Dedifferentiated amniotic fluid mesenchymal stem cell (primary cell): ENCODE measurements at regions not wholly inside any gene's neighbourhood (a gene's known extent, or its start where the extent isn't known, plus 50 kb on each side); places are given as distances from the start of the nearest gene placed in this dataset.
A peak's percentile ranks its signal among the peaks of the same experiment; 100 is the strongest.
"Not testable (repeated sequence)": the region's sequence is repeated elsewhere in the genome, so short reads cannot be mapped to it uniquely, and the experiment has no call there.

ENCODE experiments used
- DNase-seq: peaks from one replicate; pipeline ENCODE4 v3.0.0-alpha.2; 2016; ENCODE audit errors: extremely low spot score

GRCh38 chr4:123216946-123217345, 179.6 kb upstream of the SPRY1 start:
- DNase-seq = no peak

GRCh38 chr4:123217664-123218063, 178.9 kb upstream of the SPRY1 start:
- no peak for DNase-seq

- peak; percentile 7 for DNase-seq
Measured at GRCh38 chr4:123218981-123219380, 177.6 kb upstream of the SPRY1 start.

- DNase-seq = no peak
Measured at GRCh38 chr4:123229286-123229685, 167.3 kb upstream of the SPRY1 start.

GRCh38 chr4:123230061-123230460, 166.5 kb upstream of the SPRY1 start:
- no peak for DNase-seq

- DNase-seq = no peak
Measured at GRCh38 chr4:123232439-123232838, 164.2 kb upstream of the SPRY1 start.

GRCh38 chr4:123233136-123233768, 163.3 kb upstream of the SPRY1 start:
- no peak for DNase-seq

- DNase-seq = no peak
Measured at GRCh38 chr4:123234955-123235354, 161.6 kb upstream of the SPRY1 start.

GRCh38 chr4:123235431-123235830, 161.2 kb upstream of the SPRY1 start:
- peak; percentile 31 for DNase-seq

- DNase-seq = no peak
Measured at GRCh38 chr4:123236606-123237005, 160.0 kb upstream of the SPRY1 start.

- DNase-seq = not testable (repeated sequence)
Measured at GRCh38 chr4:123240286-123240685, 156.3 kb upstream of the SPRY1 start.

GRCh38 chr4:123243220-123243619, 153.4 kb upstream of the SPRY1 start:
- not testable (repeated sequence) for DNase-seq

GRCh38 chr4:123244137-123244536, 152.5 kb upstream of the SPRY1 start:
- DNase-seq = no peak

GRCh38 chr4:123246085-123246484, 150.5 kb upstream of the SPRY1 start:
- no peak for DNase-seq

- no peak for DNase-seq
Measured at GRCh38 chr4:123248085-123248659, 148.4 kb upstream of the SPRY1 start.

- no peak for DNase-seq
Measured at GRCh38 chr4:123249821-123250220, 146.8 kb upstream of the SPRY1 start.

- DNase-seq = peak; percentile 47
Measured at GRCh38 chr4:123250843-123251242, 145.8 kb upstream of the SPRY1 start.

GRCh38 chr4:123255971-123256370, 140.6 kb upstream of the SPRY1 start:
- DNase-seq = no peak

- no peak for DNase-seq
Measured at GRCh38 chr4:123256901-123257300, 139.7 kb upstream of the SPRY1 start.

- no peak for DNase-seq
Measured at GRCh38 chr4:123257591-123257990, 139.0 kb upstream of the SPRY1 start.

GRCh38 chr4:123259676-123260646, 136.6 kb upstream of the SPRY1 start:
- DNase-seq = no peak

- DNase-seq = no peak
Measured at GRCh38 chr4:123260653-123261052, 135.9 kb upstream of the SPRY1 start.

- DNase-seq = no peak
Measured at GRCh38 chr4:123262080-123262479, 134.5 kb upstream of the SPRY1 start.
